ENCODE measurements at regions not wholly inside any gene's neighbourhood (a gene's known extent, or its start where the extent isn't known, plus 50 kb on each side); places are given as distances from the start of the nearest gene placed in this dataset.
A peak's percentile ranks its signal among the peaks of the same experiment; 100 is the strongest.
"Not testable (repeated sequence)": the region's sequence is repeated elsewhere in the genome, so short reads cannot be mapped to it uniquely, and the experiment has no call there.

GRCh38 chr2:64899081-64899865, 89.9 kb upstream of the SLC1A4 start:
- no peaks in the 10 kb centered on the region for H3K4me1 ChIP-seq (ENCODE audit: insufficient read depth, poor library complexity, severe bottlenecking)
- no peak for TF ChIP-seq CTCF (IDR thresholded peaks at IDR 0.05; ENCODE audit: poor library complexity, severe bottlenecking)

GRCh38 chr2:64899876-64900275, 89.3 kb upstream of the SLC1A4 start:
- not testable (repeated sequence) for H3K36me3 ChIP-seq (ENCODE audit: low read depth); H3K4me1 ChIP-seq (ENCODE audit: insufficient read depth, poor library complexity, severe bottlenecking); H3K4me3 ChIP-seq (ENCODE audit: severe bottlenecking); H3K27me3 ChIP-seq (ENCODE audit: insufficient read depth, poor library complexity, severe bottlenecking); ATAC-seq (ENCODE audit: low read depth); H3K9me3 ChIP-seq (ENCODE audit: severe bottlenecking); H3K27ac ChIP-seq (ENCODE audit: poor library complexity, severe bottlenecking); DNase-seq (ENCODE audit: low spot score)

More at GRCh38 chr2:64899081-64899865, 89.9 kb upstream of the SLC1A4 start:
- H3K36me3 ChIP-seq (ENCODE audit: low read depth): no peaks in the 10 kb centered on the region
- no peak overlapping the region for H3K27ac ChIP-seq (ENCODE audit: poor library complexity, severe bottlenecking)
- H3K4me3 ChIP-seq (ENCODE audit: severe bottlenecking): no peak overlapping the region
- no peak for DNase-seq (ENCODE audit: low spot score)
- no peaks in the 10 kb centered on the region for H3K9me3 ChIP-seq (ENCODE audit: severe bottlenecking)
- H3K27me3 ChIP-seq (ENCODE audit: insufficient read depth, poor library complexity, severe bottlenecking): no peaks in the 10 kb centered on the region
- no peak for ATAC-seq (ENCODE audit: low read depth)

GRCh38 chr2:64904413-64905329, 84.5 kb upstream of the SLC1A4 start:
- no peak for ATAC-seq (ENCODE audit: low read depth)
- Histone ChIP-seq H3K27me3 (ENCODE audit: insufficient read depth, poor library complexity, severe bottlenecking) (no peaks in the 10 kb centered on the region), H3K9me3 (ENCODE audit: severe bottlenecking) (no peaks in the 10 kb centered on the region), H3K4me1 (ENCODE audit: insufficient read depth, poor library complexity, severe bottlenecking) (no peaks in the 10 kb centered on the region), H3K4me3 (ENCODE audit: severe bottlenecking) (no peak overlapping the region), H3K27ac (ENCODE audit: poor library complexity, severe bottlenecking) (no peak overlapping the region), H3K36me3 (ENCODE audit: low read depth) (no peaks in the 10 kb centered on the region)
- no peak for DNase-seq (ENCODE audit: low spot score)
- TF ChIP-seq CTCF (IDR thresholded peaks at IDR 0.05; ENCODE audit: poor library complexity, severe bottlenecking): no peak

GRCh38 chr2:64905338-64906024, 83.7 kb upstream of the SLC1A4 start:
- H3K27ac ChIP-seq (ENCODE audit: poor library complexity, severe bottlenecking): no peak overlapping the region
- no peak for DNase-seq (ENCODE audit: low spot score)
- TF ChIP-seq CTCF (IDR thresholded peaks at IDR 0.05; ENCODE audit: poor library complexity, severe bottlenecking): no peak

More at GRCh38 chr2:64905338-64906024, 83.7 kb upstream of the SLC1A4 start:
- Histone ChIP-seq H3K4me1 (ENCODE audit: insufficient read depth, poor library complexity, severe bottlenecking) (no peaks in the 10 kb centered on the region), H3K27me3 (ENCODE audit: insufficient read depth, poor library complexity, severe bottlenecking) (no peaks in the 10 kb centered on the region), H3K36me3 (ENCODE audit: low read depth) (no peaks in the 10 kb centered on the region), H3K4me3 (ENCODE audit: severe bottlenecking) (no peak overlapping the region), H3K9me3 (ENCODE audit: severe bottlenecking) (no peaks in the 10 kb centered on the region)
- peak; percentile 58; the same call in 2 of the 3 replicates for ATAC-seq (ENCODE audit: low read depth)
